PC-3 (cell line): ENCODE measurements at regions not wholly inside any gene's neighbourhood (a gene's known extent, or its start where the extent isn't known, plus 50 kb on each side); places are given as distances from the start of the nearest gene placed in this dataset.

ENCODE experiments used
- ATAC-seq: fragments of 200-7000 bp; cut with Tn5 transposase; 2 replicates; pipeline ENCODE4 v1.9.1; 2020; ENCODE audit warnings: mild to moderate bottlenecking, moderate library complexity
- BruUV-seq: library from RNA; stranded (reverse); fragments of 400-500 nt; replicated peaks from 2 replicates; lab custom pipeline; 2021; lab: Mats Ljungman, UMichigan
- CTCF ChIA-PET: fragments of 300-600 bp; sonication (Branson Sonifier 250); formaldehyde crosslinking; loops from one replicate; lab custom pipeline; 2022; ENCODE audit warnings: antibody characterized with exemption; lab: Charles Lee
- POLR2A ChIA-PET: fragments of 300-600 bp; sonication (Branson Sonifier 250); formaldehyde crosslinking; loops from one replicate; lab custom pipeline; 2022; ENCODE audit warnings: antibody characterized with exemption; ENCODE audit not compliant: unreplicated experiment; lab: Charles Lee
- DNase-seq: peaks from one replicate; pipeline ENCODE4 v3.0.0-alpha.2; 2015
- H2AFZ ChIP-seq: fragments of 300-600 bp; sonication (generic); 2 replicates; pipeline ENCODE4 v1.6.0; 2016; ENCODE audit warnings: antibody characterized with exemption, low read length
- H3F3A ChIP-seq: fragments of 300-600 bp; sonication (generic); one replicate; pipeline ENCODE4 v1.6.0; 2017; ENCODE audit warnings: antibody characterized with exemption, low read length, control low read depth, mild to moderate bottlenecking; ENCODE audit not compliant: unreplicated experiment
- H3K27ac ChIP-seq: fragments of 300-600 bp; sonication (generic); 2 replicates; pipeline ENCODE4 v1.5.1; 2016; ENCODE audit warnings: mild to moderate bottlenecking, low read length
- H3K27me3 ChIP-seq: fragments of 300-600 bp; sonication (generic); 2 replicates; pipeline ENCODE4 v1.6.1; 2016; ENCODE audit warnings: low read length, mixed read lengths
- H3K36me3 ChIP-seq: fragments of 300-600 bp; sonication (generic); 2 replicates; pipeline ENCODE4 v1.6.1; 2016; ENCODE audit warnings: low read depth, mixed run types, low read length, mixed read lengths
- H3K4me1 ChIP-seq: fragments of 300-600 bp; sonication (generic); 2 replicates; pipeline ENCODE4 v1.5.1; 2016; ENCODE audit warnings: low read length; ENCODE audit not compliant: insufficient read depth
- H3K4me2 ChIP-seq: fragments of 300-600 bp; sonication (generic); 2 replicates; pipeline ENCODE4 v1.6.0; 2016; ENCODE audit warnings: low read length
- H3K4me3 ChIP-seq: fragments of 300-600 bp; sonication (generic); 2 replicates; pipeline ENCODE4 v1.5.1; 2016; ENCODE audit warnings: mild to moderate bottlenecking, low read length, mixed read lengths
- H3K79me2 ChIP-seq: fragments of 300-600 bp; sonication (generic); 2 replicates; pipeline ENCODE4 v1.6.1; 2017; ENCODE audit warnings: low read length, mixed read lengths
- H3K9ac ChIP-seq: fragments of 300-600 bp; sonication (generic); 2 replicates; pipeline ENCODE4 v1.6.0; 2016; ENCODE audit warnings: mild to moderate bottlenecking, low read length
- H3K9me2 ChIP-seq: fragments of 300-600 bp; sonication (generic); replicated peaks from 2 replicates; pipeline ENCODE4 v1.6.1; 2016; ENCODE audit warnings: mixed run types, low read length, mixed read lengths
- H3K9me3 ChIP-seq: fragments of 300-600 bp; sonication (generic); 2 replicates; pipeline ENCODE4 v1.6.1; 2016; ENCODE audit warnings: low read length, mixed read lengths
- H4K20me1 ChIP-seq: fragments of 300-600 bp; sonication (generic); 2 replicates; pipeline ENCODE4 v1.6.1; 2016; ENCODE audit warnings: low read length, mixed read lengths
- EZH2 ChIP-seq: fragments of 300-600 bp; sonication (generic); IDR thresholded peaks from one replicate; pipeline ENCODE4 v1.6.1; 2017; ENCODE audit warnings: antibody characterized with exemption, mild to moderate bottlenecking, low read length; ENCODE audit not compliant: unreplicated experiment
- EZH2phosphoT487 ChIP-seq: fragments of 300-600 bp; sonication (generic); IDR thresholded peaks from 2 replicates; pipeline ENCODE4 v1.6.1; 2018; ENCODE audit warnings: mild to moderate bottlenecking, antibody characterized with exemption, low read length, borderline replicate concordance
- intact Hi-C: fragments of 100-400 bp; cut with micrococcal nuclease; formaldehyde crosslinking; loops from 2 replicates; pipeline ENCODE4 v1.9.0; 2023
- TF ChIP-seq, protein P1 (sequence below): fragments of 300-600 bp; sonication (generic); conservative IDR thresholded peaks from 2 replicates; pipeline ENCODE4 v1.5.1; 2017; ENCODE audit warnings: antibody characterized with exemption, low read depth, mild to moderate bottlenecking, low read length

- Histone ChIP-seq H3K9ac (no peak overlapping the region), H3K9me3 (no peaks in the 10 kb centered on the region), H3F3A (no peaks in the 10 kb centered on the region), H3K4me2 (no peak overlapping the region), H3K27ac (no peak overlapping the region), H3K9me2 (no peaks in the 10 kb centered on the region), H4K20me1 (no peaks in the 10 kb centered on the region), H3K4me1 (no peaks in the 10 kb centered on the region), H3K4me3 (no peak overlapping the region), H3K27me3 (peaks cover 96% of the 10 kb centered on the region), H3K79me2 (no peaks in the 10 kb centered on the region), H2AFZ (no peak overlapping the region), H3K36me3 (no peaks in the 10 kb centered on the region)
- ChIA-PET CTCF (no interaction called here), POLR2A (no interaction called here)
- intact Hi-C loops, result no loop called here
- BruUV-seq, result no TSS peak
- TF ChIP-seq, protein P1, sequence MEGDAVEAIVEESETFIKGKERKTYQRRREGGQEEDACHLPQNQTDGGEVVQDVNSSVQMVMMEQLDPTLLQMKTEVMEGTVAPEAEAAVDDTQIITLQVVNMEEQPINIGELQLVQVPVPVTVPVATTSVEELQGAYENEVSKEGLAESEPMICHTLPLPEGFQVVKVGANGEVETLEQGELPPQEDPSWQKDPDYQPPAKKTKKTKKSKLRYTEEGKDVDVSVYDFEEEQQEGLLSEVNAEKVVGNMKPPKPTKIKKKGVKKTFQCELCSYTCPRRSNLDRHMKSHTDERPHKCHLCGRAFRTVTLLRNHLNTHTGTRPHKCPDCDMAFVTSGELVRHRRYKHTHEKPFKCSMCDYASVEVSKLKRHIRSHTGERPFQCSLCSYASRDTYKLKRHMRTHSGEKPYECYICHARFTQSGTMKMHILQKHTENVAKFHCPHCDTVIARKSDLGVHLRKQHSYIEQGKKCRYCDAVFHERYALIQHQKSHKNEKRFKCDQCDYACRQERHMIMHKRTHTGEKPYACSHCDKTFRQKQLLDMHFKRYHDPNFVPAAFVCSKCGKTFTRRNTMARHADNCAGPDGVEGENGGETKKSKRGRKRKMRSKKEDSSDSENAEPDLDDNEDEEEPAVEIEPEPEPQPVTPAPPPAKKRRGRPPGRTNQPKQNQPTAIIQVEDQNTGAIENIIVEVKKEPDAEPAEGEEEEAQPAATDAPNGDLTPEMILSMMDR, result no peak
- TF ChIP-seq EZH2 (no peak), EZH2phosphoT487 (no peak)
- no peak for ATAC-seq
- no peak for DNase-seq
Observed at GRCh38 chr2:60629801-60630385, 76.4 kb upstream of the BCL11A start.

DNA sequence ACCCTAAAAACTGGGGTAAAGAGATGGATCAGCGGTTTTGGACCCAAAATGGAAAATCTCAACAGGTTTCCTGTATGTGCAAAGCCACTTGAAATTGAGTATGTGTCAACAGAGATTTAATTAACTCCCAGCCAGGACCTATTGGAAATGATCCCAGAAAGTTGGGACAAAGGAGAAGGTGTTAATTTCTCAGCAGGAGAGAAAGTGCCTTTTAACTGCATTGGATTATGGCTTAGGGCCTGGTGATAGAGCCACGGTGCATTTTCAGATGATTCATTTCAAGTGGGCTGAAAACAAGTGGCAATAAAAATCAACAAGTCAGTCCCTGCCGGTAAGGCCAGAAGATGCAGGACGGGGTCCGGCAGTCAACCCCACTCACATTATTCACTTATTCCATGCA, 80.2 kb upstream of the BCL11A start:
- CTCF ChIA-PET, result no interaction called here
- H3K9me3 ChIP-seq, result no peaks in the 10 kb centered on the region
- no peaks in the 10 kb centered on the region for H3F3A ChIP-seq
- no peak overlapping the region for H3K4me3 ChIP-seq
- TF ChIP-seq, protein P1, result no peak
- TF ChIP-seq EZH2, result no peak
- no peak for TF ChIP-seq EZH2phosphoT487
- POLR2A ChIA-PET, result no interaction called here
- H3K27ac ChIP-seq, result no peak overlapping the region
- H3K4me1 ChIP-seq, result no peaks in the 10 kb centered on the region
- H2AFZ ChIP-seq, result no peak overlapping the region
- ATAC-seq (no peak), DNase-seq (no peak)
- H3K79me2 ChIP-seq, result no peaks in the 10 kb centered on the region
- H4K20me1 ChIP-seq, result no peaks in the 10 kb centered on the region
- no TSS peak for BruUV-seq
- H3K27me3 ChIP-seq, result peaks cover 99% of the 10 kb centered on the region
- intact Hi-C loops, result no loop called here
- no peak overlapping the region for H3K9ac ChIP-seq
- no peak overlapping the region for H3K4me2 ChIP-seq
- no peaks in the 10 kb centered on the region for H3K9me2 ChIP-seq
- H3K36me3 ChIP-seq, result no peaks in the 10 kb centered on the region

GRCh38 chr2:60634438-60634837, 81.0 kb upstream of the BCL11A start:
- no peak overlapping the region for H3K4me3 ChIP-seq
- H3K9me3 ChIP-seq, result no peaks in the 10 kb centered on the region
- H3K27me3 ChIP-seq, result peaks cover 99% of the 10 kb centered on the region
- BruUV-seq, result no TSS peak
- CTCF ChIA-PET, result no interaction called here
- intact Hi-C loops, result no loop called here
- H3K4me2 ChIP-seq, result no peak overlapping the region
- H3K9me2 ChIP-seq, result no peaks in the 10 kb centered on the region
- POLR2A ChIA-PET, result no interaction called here
- no peaks in the 10 kb centered on the region for H4K20me1 ChIP-seq
- H3K9ac ChIP-seq, result no peak overlapping the region
- DNase-seq (no peak), ATAC-seq (no peak)
- TF ChIP-seq, protein P1, result no peak
- no peak for TF ChIP-seq EZH2
- TF ChIP-seq EZH2phosphoT487, result no peak
- H3K4me1 ChIP-seq, result no peaks in the 10 kb centered on the region
- no peak overlapping the region for H2AFZ ChIP-seq
- H3K27ac ChIP-seq, result no peak overlapping the region
- H3K36me3 ChIP-seq, result no peaks in the 10 kb centered on the region
- H3K79me2 ChIP-seq, result no peaks in the 10 kb centered on the region
- no peaks in the 10 kb centered on the region for H3F3A ChIP-seq
